ENCODE measurements at regions not wholly inside any gene's neighbourhood (a gene's known extent, or its start where the extent isn't known, plus 50 kb on each side); places are given as distances from the start of the nearest gene placed in this dataset.

DNA sequence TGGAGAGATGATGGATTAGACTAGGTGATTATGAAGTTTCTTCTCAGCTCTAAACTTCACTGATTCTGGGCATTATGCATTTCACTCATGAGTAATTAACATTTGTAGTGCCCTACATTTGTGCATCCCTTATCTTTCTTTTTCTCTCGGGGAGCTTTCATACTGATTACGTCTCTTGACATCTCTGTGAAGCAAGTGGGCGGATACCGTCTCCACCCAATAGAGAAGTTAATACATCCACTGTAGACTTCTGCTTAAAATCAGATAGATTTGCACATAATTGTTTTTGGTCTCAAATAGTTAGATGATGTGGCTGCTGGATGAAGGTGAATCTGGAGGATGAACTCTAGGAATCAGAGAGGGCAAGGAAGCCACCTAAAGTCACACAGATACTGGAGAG lies 653.6 kb upstream of the EEF2KMT start:
- H2AFZ ChIP-seq (replicated peaks; ENCODE audit: low read length, poor library complexity), result no peak overlapping the region
- ATAC-seq (ENCODE audit: low read depth), result no peak
- H4K20me1 ChIP-seq (ENCODE audit: insufficient read depth, low read length), result no peaks in the 10 kb centered on the region
- H2AK9ac ChIP-seq (replicated peaks; ENCODE audit: low read depth, low read length, poor library complexity), result no peak overlapping the region
- H3K14ac ChIP-seq (replicated peaks; ENCODE audit: low read depth, low read length), result no peak overlapping the region
- H3K23ac ChIP-seq (ENCODE audit: low read depth, low read length), result no peak overlapping the region
- no peak overlapping the region for H4K5ac ChIP-seq (ENCODE audit: low read depth, low read length)
- no peak overlapping the region for H3K18ac ChIP-seq (ENCODE audit: low read depth, low read length)
- no peak overlapping the region for H3K4ac ChIP-seq (ENCODE audit: low read depth, low read length)
- no peak overlapping the region for H3K9ac ChIP-seq (ENCODE audit: low read depth, low read length)
- H2AK5ac ChIP-seq (ENCODE audit: low read depth, low read length), result no peak overlapping the region
- WGBS, 2 experiments (ENCODE audit: extremely low coverage in 2 of 2, insufficient read length in 1 of 2), result no CpG with 5 or more reads among the region's 4 CpGs
- no peak overlapping the region for H3K27ac ChIP-seq (ENCODE audit: insufficient read depth, low read length)
- no peak overlapping the region for H2BK5ac ChIP-seq (ENCODE audit: low read depth, low read length, poor library complexity, severe bottlenecking)
- dilution Hi-C loops (cut with HindIII; ENCODE audit: low sequenced_read_pairs, unreplicated experiment) (no loop called here), in situ Hi-C loops (cut with MboI; ENCODE audit: low sequenced_read_pairs) (no loop called here), intact Hi-C loops (cut with micrococcal nuclease) (no loop called here)
- POLR2A ChIA-PET (ENCODE audit: unreplicated experiment), result no interaction called here
- no peak overlapping the region for H2BK15ac ChIP-seq (ENCODE audit: low read depth, low read length)
- DNase-seq, result no peak
- no peaks in the 10 kb centered on the region for H3K79me1 ChIP-seq (ENCODE audit: low read depth in 1 of 2, low read length in 2 of 2)
- TF ChIP-seq RCOR1 (IDR thresholded peaks at IDR 0.05; ENCODE audit: insufficient replicate concordance, low read length) (no peak), MXI1 (IDR thresholded peaks at IDR 0.05; ENCODE audit: borderline replicate concordance, low read depth, low read length) (no peak), RAD21 (IDR thresholded peaks at IDR 0.05; ENCODE audit: low read length) (no peak), NFE2L2 (IDR thresholded peaks at IDR 0.05; ENCODE audit: low read depth, low read length) (no peak), POLR2A (IDR thresholded peaks at IDR 0.05; ENCODE audit: low read depth, low read length) (no peak), MAFK (IDR thresholded peaks at IDR 0.05; ENCODE audit: low read depth, low read length) (no peak), FOS (IDR thresholded peaks at IDR 0.05; ENCODE audit: low read depth, low read length) (no peak), RFX5 (IDR thresholded peaks at IDR 0.05; ENCODE audit: low read depth, low read length) (no peak), SMC3 (IDR thresholded peaks at IDR 0.05; ENCODE audit: low read depth, low read length) (no peak), CHD1 (IDR thresholded peaks at IDR 0.05; ENCODE audit: low read depth, low read length) (no peak), CEBPB (IDR thresholded peaks at IDR 0.05; ENCODE audit: low read depth, low read length) (no peak)
- TF ChIP-seq, protein P1, sequence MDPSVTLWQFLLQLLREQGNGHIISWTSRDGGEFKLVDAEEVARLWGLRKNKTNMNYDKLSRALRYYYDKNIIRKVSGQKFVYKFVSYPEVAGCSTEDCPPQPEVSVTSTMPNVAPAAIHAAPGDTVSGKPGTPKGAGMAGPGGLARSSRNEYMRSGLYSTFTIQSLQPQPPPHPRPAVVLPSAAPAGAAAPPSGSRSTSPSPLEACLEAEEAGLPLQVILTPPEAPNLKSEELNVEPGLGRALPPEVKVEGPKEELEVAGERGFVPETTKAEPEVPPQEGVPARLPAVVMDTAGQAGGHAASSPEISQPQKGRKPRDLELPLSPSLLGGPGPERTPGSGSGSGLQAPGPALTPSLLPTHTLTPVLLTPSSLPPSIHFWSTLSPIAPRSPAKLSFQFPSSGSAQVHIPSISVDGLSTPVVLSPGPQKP (IDR thresholded peaks at IDR 0.05; ENCODE audit: borderline replicate concordance, low read depth, low read length), result no peak
- no TSS peak for BruUV-seq (replicated peaks)
- no peak overlapping the region for H4K8ac ChIP-seq (ENCODE audit: low read depth in 2 of 2, low read length in 2 of 2)
- no peak overlapping the region for H3K4me3 ChIP-seq (ENCODE audit: insufficient read depth, low read depth, low read length)
- H3K9me1 ChIP-seq (ENCODE audit: insufficient read depth, low read length), result no peaks in the 10 kb centered on the region
- H3K27me3 ChIP-seq (ENCODE audit: control insufficient read depth, insufficient read depth, low read length), result no peaks in the 10 kb centered on the region
- CTCF ChIA-PET, result no interaction called here
- H3K4me2 ChIP-seq (ENCODE audit: low read depth, low read length), result no peak overlapping the region
- H4K91ac ChIP-seq (ENCODE audit: insufficient read depth, low read depth, low read length), result no peak overlapping the region
- H2BK20ac ChIP-seq (ENCODE audit: low read depth, low read length), result no peak overlapping the region
- no peaks in the 10 kb centered on the region for H3K4me1 ChIP-seq (ENCODE audit: control insufficient read depth, insufficient read depth, low read length)
- H2BK120ac ChIP-seq (ENCODE audit: low read depth, low read length), result no peak overlapping the region
- no peaks in the 10 kb centered on the region for H3K36me3 ChIP-seq (ENCODE audit: control insufficient read depth, insufficient read depth, low read length)
- peaks cover 2% of the 10 kb centered on the region; the same call in 1 of the 2 replicates for H3K9me3 ChIP-seq (ENCODE audit: control insufficient read depth, insufficient read depth, low read length)
- H3K56ac ChIP-seq (ENCODE audit: extremely low read depth, insufficient read depth, low read length), result no peak overlapping the region
